Cerebellar cortex (tissue), 1 donor: ENCODE measurements at regions not wholly inside any gene's neighbourhood (a gene's known extent, or its start where the extent isn't known, plus 50 kb on each side); places are given as distances from the start of the nearest gene placed in this dataset.
"Not testable (repeated sequence)": the region's sequence is repeated elsewhere in the genome, so short reads cannot be mapped to it uniquely, and the experiment has no call there.

Experiments used
- DNase-seq: peaks from one replicate; pipeline ENCODE4 v3.0.0-alpha.2; 2015; ENCODE audit warnings: low spot score

GRCh38 chr21:36207577-36208320 lies 51.1 kb downstream of the DOP1B start:
- DNase-seq = no peak

GRCh38 chr21:36208326-36209013 lies 51.8 kb downstream of the DOP1B start:
- peak; percentile 81 for DNase-seq

- peak; percentile 92 for DNase-seq
These were observed 53.1 kb downstream of the DOP1B start for GRCh38 chr21:36209626-36210171.

GRCh38 chr21:36210779-36211659 lies 54.4 kb downstream of the DOP1B start:
- DNase-seq = peak; percentile 47

- DNase-seq = no peak
These were observed 55.3 kb downstream of the DOP1B start for GRCh38 chr21:36211660-36212512.

GRCh38 chr21:36212513-36212780 lies 55.8 kb downstream of the DOP1B start:
- DNase-seq = no peak

GRCh38 chr21:36214561-36214960 lies 57.9 kb downstream of the DOP1B start:
- DNase-seq = no peak

- DNase-seq = no peak
These were observed 61.1 kb downstream of the DOP1B start for GRCh38 chr21:36217743-36218142.

- DNase-seq = no peak
These were observed 62.1 kb downstream of the DOP1B start for GRCh38 chr21:36218691-36219090.

GRCh38 chr21:36223451-36223850 lies 66.8 kb downstream of the DOP1B start:
- no peak for DNase-seq

- DNase-seq = peak; percentile 34
These were observed 72.6 kb downstream of the DOP1B start for GRCh38 chr21:36229181-36229580.

- not testable (repeated sequence) for DNase-seq
These were observed 74.8 kb downstream of the DOP1B start for GRCh38 chr21:36231444-36231843.

GRCh38 chr21:36232641-36233040 lies 76.0 kb downstream of the DOP1B start:
- DNase-seq = peak; percentile 82

- no peak for DNase-seq
These were observed 78.5 kb downstream of the DOP1B start for GRCh38 chr21:36235058-36235582.

- no peak for DNase-seq
These were observed 79.6 kb downstream of the DOP1B start for GRCh38 chr21:36236052-36236730.

GRCh38 chr21:36237441-36237840 lies 80.8 kb downstream of the DOP1B start:
- peak; percentile 60 for DNase-seq

GRCh38 chr21:36239585-36239984 lies 80.4 kb upstream of the MORC3 start:
- no peak for DNase-seq

GRCh38 chr21:36241717-36242116 lies 78.3 kb upstream of the MORC3 start:
- no peak for DNase-seq

GRCh38 chr21:36245115-36245514 lies 74.9 kb upstream of the MORC3 start:
- no peak for DNase-seq

- DNase-seq = no peak
These were observed 74.3 kb upstream of the MORC3 start for GRCh38 chr21:36245649-36246048.
